Tibial nerve (tissue), 4 donors: ENCODE measurements at regions not wholly inside any gene's neighbourhood (a gene's known extent, or its start where the extent isn't known, plus 50 kb on each side); places are given as distances from the start of the nearest gene placed in this dataset.

Source experiments
- DNase-seq, 2 donors: peaks; one replicate each; pipeline ENCODE4 v3.0.0-alpha.2; 2019; ENCODE audit warnings: low spot score in 2 of 2
- H3K27ac ChIP-seq, 4 donors: fragments of 200-600 bp; sonication (generic) in 3 of 4; one replicate each; pipeline ENCODE4 v1.5.1; 2017 to 2019; ENCODE audit warnings: mild to moderate bottlenecking in 1 of 4
- H3K27me3 ChIP-seq, 2 donors: fragments of 200-600 bp; sonication (generic) in 1 of 2; one replicate each; pipeline versions ENCODE4 v1.5.1 to v1.6.0; 2017 to 2019
- H3K36me3 ChIP-seq, 3 donors: fragments of 200-600 bp; sonication (generic); one replicate each; pipeline ENCODE4 v1.5.1; 2018 to 2019
- H3K4me1 ChIP-seq, 4 donors: fragments of 200-600 bp; sonication (generic) in 3 of 4; one replicate each; pipeline ENCODE4 v1.5.1; 2017 to 2019
- H3K4me3 ChIP-seq, 4 donors: fragments of 200-600 bp; sonication (generic) in 3 of 4; one replicate each; pipeline ENCODE4 v1.5.1; 2017 to 2019; ENCODE audit warnings: mild to moderate bottlenecking in 1 of 4, moderate library complexity in 1 of 4
- H3K9me3 ChIP-seq, 4 donors: fragments of 200-600 bp; sonication (generic) in 3 of 4; one replicate each; pipeline ENCODE4 v1.5.1; 2017 to 2019
- EP300 ChIP-seq, 2 donors: sonication (generic); formaldehyde crosslinking; IDR thresholded peaks; one replicate each; pipeline ENCODE4 v1.6.1; 2017; ENCODE audit warnings: antibody characterized with exemption in 2 of 2, mild to moderate bottlenecking in 1 of 2
- POLR2A ChIP-seq, 2 donors: fragments of 450-650 bp; IDR thresholded peaks; one replicate each; pipeline ENCODE4 v1.6.1; 2017; ENCODE audit warnings: antibody characterized with exemption in 2 of 2, mild to moderate bottlenecking in 2 of 2, moderate library complexity in 2 of 2
- WGBS, 2 donors: methylation state at CpG; one replicate each; pipeline ENCODE4 v1.1.5; 2018; 5-methylcytosine and 5-hydroxymethylcytosine counted together
- TF ChIP-seq, protein P1 (sequence below), 5 experiments: fragments of 200-600 bp in 3 of 5; fragments of 450-650 bp in 2 of 5; sonication (generic) in 3 of 5; IDR thresholded peaks; one replicate each; pipeline ENCODE4 v1.5.1; 2016 to 2019; ENCODE audit warnings: antibody characterized with exemption in 5 of 5, mild to moderate bottlenecking in 3 of 5, moderate library complexity in 2 of 5

GRCh38 chr1:112196008-112196588 is 199.9 kb upstream of the CTTNBP2NL start:
- H3K36me3 ChIP-seq: no peaks in the 10 kb centered on the region
- WGBS, 2 donors: 53 to 63% methylated on average over 4 of the region's 4 CpGs

DNA sequence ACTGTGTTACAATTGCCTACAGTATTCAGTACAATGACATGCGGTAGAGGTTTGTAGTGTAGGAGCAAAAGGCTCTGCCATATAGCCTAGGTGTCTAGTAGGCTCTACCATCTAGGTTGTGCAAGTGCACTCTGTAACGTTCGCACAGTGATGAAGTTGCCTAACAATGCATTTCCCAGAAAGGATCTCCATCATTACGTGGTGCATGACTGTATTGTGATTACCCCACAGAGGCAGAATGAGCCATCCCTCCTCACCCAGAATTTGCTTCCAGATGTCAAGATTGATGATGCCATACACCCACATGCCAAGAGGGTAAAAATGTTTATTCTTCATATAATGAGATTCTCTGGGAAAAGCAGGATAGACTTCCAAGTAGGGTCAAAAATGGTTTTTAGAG is 199.3 kb upstream of the CTTNBP2NL start:
- no peak for DNase-seq
- Histone ChIP-seq H3K9me3 (peaks cover 0 to 28% (median 3%) of the 10 kb centered on the region in 4 donors), H3K27ac (no peak overlapping the region), H3K4me3 (no peak overlapping the region), H3K36me3 (no peaks in the 10 kb centered on the region), H3K27me3 (no peaks in the 10 kb centered on the region), H3K4me1 (no peaks in the 10 kb centered on the region)
- 78 to 85% methylated on average over 4 of the region's 4 CpGs for WGBS, 2 donors
- no peak for TF ChIP-seq POLR2A (IDR thresholded peaks at IDR 0.05)
- TF ChIP-seq, protein P1, sequence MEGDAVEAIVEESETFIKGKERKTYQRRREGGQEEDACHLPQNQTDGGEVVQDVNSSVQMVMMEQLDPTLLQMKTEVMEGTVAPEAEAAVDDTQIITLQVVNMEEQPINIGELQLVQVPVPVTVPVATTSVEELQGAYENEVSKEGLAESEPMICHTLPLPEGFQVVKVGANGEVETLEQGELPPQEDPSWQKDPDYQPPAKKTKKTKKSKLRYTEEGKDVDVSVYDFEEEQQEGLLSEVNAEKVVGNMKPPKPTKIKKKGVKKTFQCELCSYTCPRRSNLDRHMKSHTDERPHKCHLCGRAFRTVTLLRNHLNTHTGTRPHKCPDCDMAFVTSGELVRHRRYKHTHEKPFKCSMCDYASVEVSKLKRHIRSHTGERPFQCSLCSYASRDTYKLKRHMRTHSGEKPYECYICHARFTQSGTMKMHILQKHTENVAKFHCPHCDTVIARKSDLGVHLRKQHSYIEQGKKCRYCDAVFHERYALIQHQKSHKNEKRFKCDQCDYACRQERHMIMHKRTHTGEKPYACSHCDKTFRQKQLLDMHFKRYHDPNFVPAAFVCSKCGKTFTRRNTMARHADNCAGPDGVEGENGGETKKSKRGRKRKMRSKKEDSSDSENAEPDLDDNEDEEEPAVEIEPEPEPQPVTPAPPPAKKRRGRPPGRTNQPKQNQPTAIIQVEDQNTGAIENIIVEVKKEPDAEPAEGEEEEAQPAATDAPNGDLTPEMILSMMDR (IDR thresholded peaks at IDR 0.05): no peak
- no peak for TF ChIP-seq EP300 (IDR thresholded peaks at IDR 0.05)

More at GRCh38 chr1:112196008-112196588, 199.9 kb upstream of the CTTNBP2NL start:
- H3K4me1 ChIP-seq: no peaks in the 10 kb centered on the region
- TF ChIP-seq POLR2A (IDR thresholded peaks at IDR 0.05) (no peak), EP300 (IDR thresholded peaks at IDR 0.05) (no peak)
- TF ChIP-seq, protein P1 (IDR thresholded peaks at IDR 0.05): no peak
- no peaks in the 10 kb centered on the region for H3K27me3 ChIP-seq
- peaks cover 0 to 24% (median 3%) of the 10 kb centered on the region in 4 donors for H3K9me3 ChIP-seq
- no peak overlapping the region for H3K27ac ChIP-seq
- DNase-seq: no peak
- no peak overlapping the region for H3K4me3 ChIP-seq

GRCh38 chr1:112209493-112209892 is 186.5 kb upstream of the CTTNBP2NL start:
- DNase-seq: no peak
- H3K4me1 ChIP-seq: no peaks in the 10 kb centered on the region
- H3K27ac ChIP-seq: no peak overlapping the region
- H3K4me3 ChIP-seq: no peak overlapping the region
- TF ChIP-seq EP300 (IDR thresholded peaks at IDR 0.05) (no peak), POLR2A (IDR thresholded peaks at IDR 0.05) (no peak)
- TF ChIP-seq, protein P1 (IDR thresholded peaks at IDR 0.05): no peak
- 56 to 60% methylated on average over 1 of the region's 1 CpG for WGBS, 2 donors
- peaks cover 0 to 47% (median 4%) of the 10 kb centered on the region in 4 donors for H3K9me3 ChIP-seq
- peaks cover 0 to 13% (median 0%) of the 10 kb centered on the region in 3 donors for H3K36me3 ChIP-seq
- no peaks in the 10 kb centered on the region for H3K27me3 ChIP-seq

DNA sequence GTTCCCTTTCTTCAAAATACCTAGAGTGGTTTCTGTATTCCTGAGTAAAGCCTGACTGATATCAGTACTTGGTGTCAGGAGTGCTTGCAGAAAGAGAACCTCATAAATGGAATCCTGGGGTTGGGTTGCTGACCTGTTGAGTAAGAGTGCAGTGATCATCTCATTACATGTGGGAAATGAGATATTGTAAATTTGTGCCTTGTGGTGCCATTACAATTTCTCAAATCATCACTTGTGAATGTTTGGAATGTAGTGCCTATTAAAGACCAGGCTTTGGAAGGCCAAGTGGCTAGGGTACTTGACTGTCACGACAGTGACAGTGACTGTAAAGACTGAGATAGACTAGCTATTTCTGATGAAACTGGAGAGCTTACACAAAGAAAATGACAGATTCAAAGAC is 176.7 kb upstream of the CTTNBP2NL start:
- no peaks in the 10 kb centered on the region for H3K4me1 ChIP-seq
- 47 to 66% methylated on average over 1 of the region's 1 CpG for WGBS, 2 donors
- H3K9me3 ChIP-seq: no peaks in the 10 kb centered on the region
- no peak overlapping the region for H3K27ac ChIP-seq
- H3K36me3 ChIP-seq: no peaks in the 10 kb centered on the region
- no peak for DNase-seq
- TF ChIP-seq, protein P1 (IDR thresholded peaks at IDR 0.05): no peak
- TF ChIP-seq EP300 (IDR thresholded peaks at IDR 0.05) (no peak), POLR2A (IDR thresholded peaks at IDR 0.05) (no peak)
- no peaks in the 10 kb centered on the region for H3K27me3 ChIP-seq
- no peak overlapping the region for H3K4me3 ChIP-seq

DNA sequence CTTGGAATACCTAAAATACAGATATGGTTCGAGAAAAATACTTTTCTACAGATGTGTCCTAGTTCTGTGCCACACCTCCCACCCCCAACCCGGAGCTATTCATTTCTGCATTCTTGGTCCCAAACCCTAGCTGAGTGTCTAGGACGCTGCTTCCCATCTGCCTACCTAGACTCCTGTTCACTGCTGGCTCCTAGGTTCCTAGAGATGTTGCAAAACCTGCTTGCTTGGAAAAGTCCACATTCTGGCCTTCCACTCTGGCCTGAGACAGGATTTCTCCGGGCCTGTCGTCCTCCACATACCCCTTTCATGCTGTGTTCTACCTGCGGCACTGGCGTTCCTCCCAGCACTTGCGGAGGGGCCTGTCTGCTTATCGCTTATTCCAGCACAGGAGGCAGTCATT is 165.8 kb upstream of the CTTNBP2NL start:
- Histone ChIP-seq H3K4me3 (no peak overlapping the region), H3K27me3 (no peaks in the 10 kb centered on the region), H3K36me3 (peaks cover 0 to 29% (median 0%) of the 10 kb centered on the region in 3 donors), H3K27ac (no peak overlapping the region), H3K9me3 (peaks cover 0 to 28% (median 0%) of the 10 kb centered on the region in 4 donors), H3K4me1 (no peaks in the 10 kb centered on the region)
- DNase-seq: no peak
- no peak for TF ChIP-seq POLR2A (IDR thresholded peaks at IDR 0.05)
- 85 to 90% methylated on average over 9 of the region's 9 CpGs for WGBS, 2 donors
